Endothelial cell of umbilical vein (primary cell): ENCODE measurements at regions not wholly inside any gene's neighbourhood (a gene's known extent, or its start where the extent isn't known, plus 50 kb on each side); places are given as distances from the start of the nearest gene placed in this dataset.

Source experiments
- BruUV-seq: library from RNA; stranded (reverse); fragments of 400-500 nt; replicated peaks from 2 replicates; lab custom pipeline; 2021; lab: Mats Ljungman, UMichigan
- CTCF ChIA-PET: fragments of 300-600, 350-600 bp; sonication (Branson Sonifier 250); formaldehyde crosslinking; loops from one replicate; lab custom pipeline; 2021; ENCODE audit warnings: antibody characterized with exemption, inconsistent platforms; lab: Charles Lee
- POLR2A ChIA-PET: fragments of 300-600, 350-600 bp; sonication (Branson Sonifier 250); formaldehyde crosslinking; loops from one replicate; lab custom pipeline; 2021; ENCODE audit warnings: antibody characterized with exemption, inconsistent platforms; lab: Charles Lee
- DNase-seq: peaks from one replicate; pipeline ENCODE4 v3.0.0-alpha.2; 2011; ENCODE audit warnings: low read depth, low spot score
- FAIRE-seq: peaks from 2 replicates; lab custom pipeline; 2011; peaks lifted over from hg19 to GRCh38; lab: Jason Lieb, UNC
- H2AFZ ChIP-seq: 2 replicates; pipeline ENCODE4 v1.6.0; 2012; ENCODE audit warnings: low read depth, low read length, control low read depth, inconsistent platforms
- H3K27ac ChIP-seq: 2 replicates; pipeline ENCODE4 v1.5.1; 2011; ENCODE audit warnings: low read depth, mild to moderate bottlenecking, control low read depth, low read length, moderate library complexity; ENCODE audit not compliant: insufficient read depth
- H3K27me3 ChIP-seq, 2 experiments: 2 replicates each; pipeline versions ENCODE4 v1.6.0 to v1.6.1; 2011; ENCODE audit warnings: low read length in 2 of 2, mixed read lengths in 1 of 2; ENCODE audit not compliant: control insufficient read depth in 2 of 2, insufficient read depth in 2 of 2
- H3K36me3 ChIP-seq, 2 experiments: 2 replicates in 1 of 2; 3 replicates in 1 of 2; pipeline ENCODE4 v1.5.1; 2011; ENCODE audit warnings: low read length in 2 of 2, mild to moderate bottlenecking in 1 of 2, moderate library complexity in 1 of 2; ENCODE audit not compliant: control insufficient read depth in 2 of 2, insufficient read depth in 2 of 2; ENCODE audit errors: extremely low read depth in 1 of 2
- H3K4me1 ChIP-seq: 3 replicates; pipeline ENCODE4 v1.5.1; 2011; ENCODE audit warnings: mild to moderate bottlenecking, low read length; ENCODE audit not compliant: control insufficient read depth, insufficient read depth; ENCODE audit errors: extremely low read depth
- H3K4me2 ChIP-seq: 2 replicates; pipeline ENCODE4 v1.6.1; 2011; ENCODE audit warnings: low read length, control low read depth, mixed read lengths; ENCODE audit not compliant: insufficient read depth
- H3K4me3 ChIP-seq, 3 experiments: fragments of 200-600 bp in 1 of 3; sonication (generic), shearing (Covaris generic) in 1 of 3; replicated peaks in 1 of 3; 2 replicates each; pipeline ENCODE4 v1.5.1; 2011 to 2016; ENCODE audit warnings: control low read depth in 3 of 3, low read length in 3 of 3, mild to moderate bottlenecking in 2 of 3, inconsistent platforms in 1 of 3, low read depth in 1 of 3, moderate library complexity in 1 of 3; ENCODE audit not compliant: insufficient read depth in 1 of 3
- H3K79me2 ChIP-seq: 2 replicates; pipeline ENCODE4 v1.6.0; 2012; ENCODE audit warnings: low read length, inconsistent platforms; ENCODE audit not compliant: control insufficient read depth, insufficient read depth
- H3K9ac ChIP-seq: replicated peaks from 2 replicates; pipeline ENCODE3; 2011; ENCODE audit warnings: low read length, control low read depth; ENCODE audit not compliant: insufficient read depth; ENCODE audit errors: extremely low read depth
- H3K9me1 ChIP-seq: replicated peaks from 3 replicates; pipeline ENCODE4 v1.6.0; 2011; ENCODE audit warnings: mild to moderate bottlenecking, low read length; ENCODE audit not compliant: control insufficient read depth, insufficient read depth; ENCODE audit errors: extremely low read depth
- H3K9me3 ChIP-seq: replicated peaks from 2 replicates; pipeline ENCODE4 v1.5.1; 2012; ENCODE audit warnings: low read length, inconsistent platforms; ENCODE audit not compliant: control insufficient read depth, insufficient read depth
- H4K20me1 ChIP-seq: replicated peaks from 2 replicates; pipeline ENCODE3; 2011; ENCODE audit warnings: mild to moderate bottlenecking, low read length; ENCODE audit not compliant: control insufficient read depth, insufficient read depth; ENCODE audit errors: extremely low read depth
- CTCF ChIP-seq, 2 donors: IDR thresholded peaks; 1 replicate in 1 of 2; 2 replicates in 1 of 2; pipeline ENCODE4 v1.5.1; 2011; ENCODE audit warnings: low read length in 2 of 2, mild to moderate bottlenecking in 2 of 2, moderate library complexity in 2 of 2, control low read depth in 1 of 2, inconsistent platforms in 1 of 2, low read depth in 1 of 2; ENCODE audit not compliant: insufficient read depth in 1 of 2; ENCODE audit errors: extremely low read depth in 1 of 2
- EZH2 ChIP-seq: IDR thresholded peaks from 2 replicates; pipeline ENCODE4 v1.6.1; 2012; ENCODE audit warnings: borderline replicate concordance, low read depth, mild to moderate bottlenecking, moderate library complexity, low read length, inconsistent platforms; ENCODE audit not compliant: severe bottlenecking
- FOS ChIP-seq: IDR thresholded peaks from 2 replicates; pipeline ENCODE4 v1.6.1; 2011; ENCODE audit warnings: mild to moderate bottlenecking, low read length, moderate library complexity, borderline replicate concordance; ENCODE audit not compliant: insufficient read depth
- GATA2 ChIP-seq: IDR thresholded peaks from 2 replicates; pipeline ENCODE4 v1.7.0; 2011; ENCODE audit warnings: low read depth, mild to moderate bottlenecking, moderate library complexity, mixed read lengths, low read length; ENCODE audit not compliant: insufficient read length, insufficient read depth
- JUN ChIP-seq: IDR thresholded peaks from 2 replicates; pipeline ENCODE4 v1.6.1; 2011; ENCODE audit warnings: borderline replicate concordance, low read depth; ENCODE audit not compliant: insufficient read length, insufficient read depth
- MAX ChIP-seq: IDR thresholded peaks from 2 replicates; pipeline ENCODE4 v1.6.1; 2011; ENCODE audit not compliant: insufficient read depth, insufficient read length
- MYC ChIP-seq: IDR thresholded peaks from one replicate; pipeline ENCODE4 v1.6.1; 2011; ENCODE audit warnings: mild to moderate bottlenecking, low read depth, low read length
- POLR2A ChIP-seq: IDR thresholded peaks from 2 replicates; pipeline ENCODE4 v1.6.1; 2012; ENCODE audit warnings: low read depth, mild to moderate bottlenecking, control low read depth, low read length
- POLR2AphosphoS5 ChIP-seq: IDR thresholded peaks from 2 replicates; pipeline ENCODE4 v1.6.1; 2012; ENCODE audit warnings: low read depth, mild to moderate bottlenecking, control low read depth, low read length, moderate library complexity; ENCODE audit not compliant: insufficient read depth
- dilution Hi-C: fragments of 300-500 bp; cut with MboI; formaldehyde crosslinking; loops from one replicate; pipeline ENCODE4 v1.15.0; 2019; ENCODE audit warnings: low sequenced_read_pairs; ENCODE audit not compliant: extremely low pct_ligation_motif_present
- intact Hi-C: fragments of 100-400 bp; cut with micrococcal nuclease; formaldehyde crosslinking; loops from one replicate; pipeline ENCODE4 v1.10.0; 2022

GRCh38 chr1:178036090-178036489 is 57.8 kb upstream of the RASAL2 start:
- Histone ChIP-seq H3K4me3 (no peak overlapping the region), H3K4me1 (peaks cover 7% of the 10 kb centered on the region), H2AFZ (no peak overlapping the region), H3K9ac (no peak overlapping the region), H3K27ac (no peak overlapping the region), H3K4me2 (no peak overlapping the region), H3K9me1 (no peaks in the 10 kb centered on the region), H3K27me3 (no peaks in the 10 kb centered on the region), H3K36me3 (peaks cover 0 to 1% of the 10 kb centered on the region in 2 experiments), H3K9me3 (no peaks in the 10 kb centered on the region), H4K20me1 (no peaks in the 10 kb centered on the region), H3K79me2 (no peaks in the 10 kb centered on the region)
- TF ChIP-seq CTCF (IDR thresholded peaks at IDR 0.05; ENCODE audit: extremely low read depth in 1 of 2, insufficient read depth in 1 of 2, low read depth in 1 of 2, low read length in 2 of 2): no peak
- TF ChIP-seq POLR2AphosphoS5: no peak
- no peak for TF ChIP-seq MAX
- TF ChIP-seq GATA2: no peak
- no peak for TF ChIP-seq POLR2A
- TF ChIP-seq FOS: no peak
- TF ChIP-seq MYC: no peak
- TF ChIP-seq EZH2: no peak
- no peak for TF ChIP-seq JUN
- no peak for FAIRE-seq
- ChIA-PET POLR2A (no interaction called here), CTCF (interaction anchor here (0.8 to 1.3 kb wide), 4 partner anchors 25 to 273 kb away, joined by 3 to 4 read pairs (median 3); partner anchors contain the start of gene RASAL2)
- DNase-seq: no peak
- dilution Hi-C loops (no loop called here), intact Hi-C loops (no loop called here)
- BruUV-seq: no TSS peak
